NCI-H748 treated with DMSO at 0.1 percent for 48 hours (cell line): ENCODE measurements at regions not wholly inside any gene's neighbourhood (a gene's known extent, or its start where the extent isn't known, plus 50 kb on each side); places are given as distances from the start of the nearest gene placed in this dataset.
A peak's percentile ranks its signal among the peaks of the same experiment; 100 is the strongest.

Experiments
- DNase-seq: peaks from one replicate; lab custom pipeline; 2025; lab: John Stamatoyannopoulos, UW

DNA sequence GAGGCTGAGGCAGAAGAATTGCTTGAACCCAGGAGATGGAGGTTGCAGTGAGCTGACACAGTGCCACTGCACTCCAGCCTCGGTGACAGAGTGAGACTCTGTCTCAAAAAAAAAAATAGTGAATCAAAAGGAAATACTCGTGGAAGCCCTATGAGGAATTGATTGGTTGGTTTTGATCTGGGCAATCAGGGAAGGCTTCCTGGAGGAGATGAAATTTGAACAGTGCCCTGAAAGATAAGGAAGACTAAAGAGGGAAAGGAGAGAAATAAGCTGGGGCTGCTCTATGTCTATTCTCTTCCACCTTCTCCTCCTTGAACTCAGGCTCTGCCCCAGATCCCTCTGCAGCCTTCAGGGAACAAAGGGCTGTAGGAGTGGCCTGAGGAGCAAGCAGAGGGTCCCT lies 54.1 kb downstream of the IRF2BPL start:
- DNase-seq = no peak

DNA sequence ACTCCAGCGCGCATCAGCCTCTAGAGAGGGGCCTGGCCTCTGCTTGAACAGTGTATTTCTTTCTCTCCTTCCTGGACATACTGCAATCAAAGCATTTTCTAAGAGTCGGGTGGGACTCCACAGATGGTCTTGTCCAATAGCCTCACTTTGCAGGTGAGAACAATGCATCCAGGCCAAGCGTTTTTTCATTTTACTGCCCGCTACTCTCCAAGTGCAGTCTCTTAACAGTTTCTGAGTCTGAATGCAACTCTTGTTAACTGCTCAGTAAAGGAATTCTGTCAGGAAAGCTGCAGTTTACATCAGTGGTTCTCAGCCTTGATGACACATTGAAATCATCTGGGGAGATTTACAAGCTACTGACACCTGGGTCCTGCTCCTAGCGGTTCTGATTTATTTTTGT lies 57.0 kb downstream of the IRF2BPL start:
- DNase-seq = no peak

- peak; percentile 38 for DNase-seq
Observed at GRCh38 chr14:76968621-76969063, 59.9 kb downstream of the IRF2BPL start.

DNA sequence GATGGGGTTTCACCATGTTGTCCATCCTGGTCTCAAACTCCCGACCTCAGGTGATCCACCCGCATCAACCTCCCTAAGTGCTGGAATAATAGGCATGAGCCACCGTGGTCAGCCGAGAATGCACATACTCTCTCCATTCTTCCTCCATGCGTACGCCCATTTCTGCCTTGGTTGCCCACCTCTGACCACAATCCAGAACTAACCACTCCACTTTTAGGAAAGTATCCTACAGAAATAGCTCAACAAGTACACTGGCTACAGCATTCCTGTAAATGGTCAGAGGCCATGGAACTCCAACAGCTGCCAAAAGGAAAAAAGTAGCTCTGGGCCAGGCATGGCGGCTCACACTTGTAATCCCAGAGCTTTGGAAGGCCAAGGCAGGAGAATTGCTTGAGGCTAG lies 60.7 kb downstream of the IRF2BPL start:
- no peak for DNase-seq

DNA sequence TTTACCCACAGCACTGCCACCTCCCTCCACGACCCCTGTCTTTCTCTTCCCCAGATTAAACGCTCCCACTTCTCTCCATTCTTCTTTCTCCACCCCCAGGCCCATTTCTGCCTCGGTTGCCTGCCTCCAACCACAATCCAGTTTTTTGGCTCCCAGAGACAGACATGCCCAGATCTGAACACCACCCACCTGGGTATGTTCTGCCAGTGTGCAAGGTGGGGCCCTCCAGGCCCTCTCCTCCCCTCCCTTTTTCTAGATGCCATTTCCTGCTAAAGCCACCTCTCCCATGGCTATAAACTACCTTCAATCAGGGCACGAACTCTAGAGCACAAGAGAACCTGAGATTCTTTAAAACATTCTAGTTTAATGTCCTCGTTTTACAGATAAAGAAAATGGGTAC lies 63.3 kb downstream of the IRF2BPL start:
- no peak for DNase-seq

DNA sequence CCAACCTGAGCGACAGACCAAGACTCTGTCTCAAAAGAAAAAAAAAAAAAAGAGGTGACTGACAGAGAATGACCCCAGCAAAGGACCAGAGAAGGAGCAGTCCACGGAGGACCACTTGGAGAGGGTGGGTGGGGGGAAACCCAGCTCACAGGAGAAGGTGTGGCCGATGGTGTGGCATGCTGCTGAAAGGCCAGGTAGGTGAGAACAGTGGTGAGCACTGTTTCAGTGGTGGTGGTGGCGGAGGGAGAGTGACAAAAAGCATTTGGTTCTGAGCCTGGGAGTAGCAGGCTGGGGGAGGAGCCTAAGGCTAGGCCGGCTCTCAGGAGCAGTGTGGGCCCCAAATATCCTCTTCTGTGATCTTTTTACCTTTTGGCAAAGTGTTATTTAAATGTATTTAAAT lies 63.8 kb downstream of the IRF2BPL start:
- DNase-seq = no peak

GRCh38 chr14:76963372-76963771 lies 65.1 kb downstream of the IRF2BPL start:
- DNase-seq = no peak

GRCh38 chr14:76962303-76962660 lies 66.2 kb downstream of the IRF2BPL start:
- no peak for DNase-seq

DNA sequence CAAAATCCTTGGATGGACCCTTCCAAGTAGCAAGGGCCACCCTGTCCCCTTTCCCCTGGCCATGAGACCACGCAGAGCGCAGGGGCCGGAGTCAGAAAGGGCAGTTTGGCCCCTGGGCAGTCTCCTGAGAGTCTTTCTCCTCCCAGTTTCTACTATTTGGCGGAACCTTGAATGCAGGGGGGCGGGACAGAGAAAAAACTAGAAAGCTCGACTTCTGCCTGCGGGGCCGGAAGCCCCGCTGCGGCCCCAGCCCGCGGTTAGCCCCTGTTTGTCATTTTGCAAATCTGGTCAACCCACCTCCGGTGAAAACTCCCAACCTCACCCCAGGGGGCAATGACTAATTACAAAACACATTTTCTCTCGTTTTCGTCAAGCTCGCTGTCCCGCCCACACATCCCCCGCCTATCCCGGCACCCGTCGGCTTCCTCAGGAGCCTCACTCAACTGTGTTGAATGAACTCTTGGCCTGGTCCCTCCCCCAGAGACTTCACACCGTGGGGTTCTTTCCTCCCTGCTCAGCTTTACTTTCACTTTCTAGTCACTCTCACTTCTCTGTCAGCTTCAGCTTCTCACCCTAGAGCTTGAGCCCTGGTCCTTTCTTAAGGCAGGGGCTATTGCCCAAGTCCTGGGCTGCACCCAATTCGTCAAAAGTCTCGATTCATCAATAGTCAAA lies 66.7 kb downstream of the IRF2BPL start:
- DNase-seq = no peak

- no peak for DNase-seq
Observed at GRCh38 chr14:76958980-76959710, 69.4 kb downstream of the IRF2BPL start.

DNA sequence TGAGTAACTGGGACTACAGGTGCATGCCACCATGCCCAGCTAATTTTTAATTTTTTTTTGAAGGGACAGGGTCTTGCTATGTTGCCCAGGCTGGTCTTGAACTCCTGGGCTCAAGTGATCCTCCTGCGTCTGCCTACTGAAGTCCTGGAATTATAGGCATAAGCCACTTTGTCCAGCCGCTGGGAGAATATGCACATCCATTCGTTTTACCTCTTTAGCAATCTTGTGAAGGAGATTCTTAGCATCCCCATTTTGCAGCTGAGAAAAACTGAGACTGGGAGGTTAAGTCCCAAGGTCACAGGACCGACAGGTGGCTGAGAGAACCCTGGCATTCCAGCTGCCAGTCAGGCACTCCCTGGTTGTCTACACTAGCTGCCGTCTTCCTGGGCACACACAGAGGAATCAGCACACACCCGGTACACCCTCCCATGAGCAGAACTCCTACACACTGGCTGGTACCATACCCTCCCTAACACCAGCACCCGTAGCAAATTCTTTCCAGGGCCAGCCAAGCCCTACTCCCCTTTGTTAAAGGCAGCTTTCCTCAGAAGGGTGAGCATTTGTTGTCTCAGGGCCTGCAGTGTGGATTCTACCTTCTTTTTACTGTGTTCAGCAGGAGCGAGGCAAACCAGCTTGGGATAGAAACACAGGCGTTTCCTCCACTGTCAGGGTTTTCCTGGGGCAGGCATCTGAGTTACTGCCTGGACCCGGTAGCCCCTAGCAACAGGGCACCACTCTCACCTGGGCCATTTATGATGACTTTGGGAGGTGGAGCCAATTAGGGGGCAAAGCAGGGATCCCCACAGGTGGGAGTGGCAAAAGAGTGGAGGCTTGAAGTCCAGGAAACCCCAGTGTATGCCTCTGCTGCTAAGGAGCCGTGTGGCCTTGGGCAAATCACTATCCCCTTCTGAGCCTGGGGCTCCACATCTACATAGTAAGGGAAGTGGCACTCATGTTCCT lies 70.2 kb downstream of the IRF2BPL start:
- DNase-seq = no peak

DNA sequence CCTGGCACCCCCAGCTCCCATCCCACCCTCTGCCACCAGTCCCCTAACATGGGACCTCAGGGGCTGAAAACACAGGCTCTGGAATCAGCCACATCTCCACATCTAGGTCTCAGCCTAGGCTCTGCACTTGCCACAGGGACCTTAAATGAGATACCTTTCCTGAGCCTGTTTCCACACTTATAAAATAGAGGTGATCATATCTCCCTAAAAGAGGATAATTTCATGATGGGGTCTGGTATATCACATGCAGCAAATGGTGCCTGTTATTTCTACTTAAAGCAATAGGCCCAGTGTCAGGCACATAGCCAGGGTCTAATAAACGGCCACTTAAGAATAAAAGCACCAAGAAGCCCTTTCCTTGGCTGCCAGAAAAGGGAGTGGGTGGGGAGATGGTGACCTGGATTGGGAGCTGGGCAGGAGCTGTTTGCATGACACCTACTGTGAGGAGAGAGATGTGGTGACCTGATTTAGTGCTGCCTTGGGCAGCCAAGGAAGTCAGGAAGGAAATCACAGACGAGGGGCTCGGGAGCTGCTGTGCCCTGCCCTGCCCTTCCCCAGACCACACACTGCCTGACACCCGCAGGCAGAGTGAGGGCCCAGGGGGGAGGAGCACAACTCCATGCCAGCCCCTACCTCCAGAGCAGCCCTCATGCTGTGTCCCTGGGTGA lies 71.2 kb downstream of the IRF2BPL start:
- DNase-seq = no peak

DNA sequence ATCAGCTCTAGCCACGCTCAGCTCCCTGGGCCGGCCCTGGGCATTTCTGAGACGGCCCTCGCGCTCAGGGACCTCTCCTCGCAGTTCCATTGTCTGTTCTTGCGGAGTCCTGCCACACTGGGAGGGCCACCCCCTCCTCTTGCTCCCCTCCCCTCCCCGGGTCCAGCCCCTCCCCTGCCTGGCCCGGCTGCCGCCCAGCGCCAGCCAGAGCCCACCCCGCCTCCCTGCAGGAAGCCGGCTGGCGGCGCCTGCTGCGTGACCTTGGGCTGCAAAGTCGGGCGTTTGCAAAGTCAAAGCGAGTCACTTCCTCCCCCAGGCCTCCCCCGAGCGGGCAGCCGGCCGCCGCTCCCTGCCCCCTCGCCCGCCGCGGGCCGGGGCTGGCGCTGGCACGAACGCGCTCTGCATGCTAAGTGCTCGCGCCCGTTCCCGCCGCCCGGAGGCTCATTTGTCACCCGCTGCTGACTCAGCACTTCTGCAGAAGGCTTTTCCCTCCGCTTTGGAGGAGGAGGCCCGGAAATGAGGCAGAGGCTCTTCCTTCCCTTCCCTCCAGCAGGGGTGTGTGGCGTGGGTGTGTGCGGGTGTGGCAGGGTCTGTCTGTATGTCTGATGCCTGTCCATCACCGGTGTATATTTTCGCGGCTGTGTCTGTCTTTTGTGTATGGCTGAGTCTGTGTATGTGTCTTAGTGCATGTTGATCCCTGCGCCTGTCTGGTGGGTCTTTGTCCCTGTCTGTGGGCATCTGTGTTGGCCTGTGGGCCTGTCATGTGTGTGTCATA lies 72.0 kb downstream of the IRF2BPL start:
- peak; percentile 91 for DNase-seq

DNA sequence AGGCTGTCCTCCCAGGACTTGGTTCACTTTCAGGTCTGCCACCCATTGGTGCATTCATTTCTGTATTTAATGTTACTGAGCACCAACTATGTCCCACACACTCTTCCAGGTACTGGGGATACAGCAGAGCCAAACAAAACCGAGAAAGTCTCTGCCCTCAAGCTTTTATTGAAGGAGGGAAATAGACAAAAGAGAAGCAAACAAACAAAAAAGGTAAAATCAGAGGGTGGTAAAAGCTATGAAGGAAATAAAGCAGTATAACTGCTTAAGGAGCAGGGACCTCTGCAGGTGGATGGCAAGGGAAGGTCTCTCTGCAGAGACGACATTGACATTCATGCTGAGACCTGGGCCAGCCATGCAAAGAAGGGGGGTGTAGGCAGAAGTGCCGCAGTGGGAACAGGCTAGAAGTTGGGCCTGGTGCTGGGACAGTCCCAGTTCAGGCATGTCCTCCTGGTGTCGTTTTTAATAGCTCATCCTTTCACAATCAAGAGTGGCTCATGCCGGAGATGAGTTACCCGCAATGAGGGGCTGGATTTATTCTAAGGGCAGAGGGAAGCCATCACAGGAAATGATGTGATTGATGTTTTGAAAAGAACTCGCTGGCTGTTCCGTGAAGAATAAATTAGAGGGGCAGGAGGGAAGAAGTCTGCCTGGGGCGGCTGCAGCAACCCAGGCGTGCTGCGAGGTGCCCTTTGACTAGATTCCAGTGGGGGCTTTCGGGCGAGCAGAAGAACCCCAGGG lies 72.8 kb downstream of the IRF2BPL start:
- peak; percentile 74 for DNase-seq

DNA sequence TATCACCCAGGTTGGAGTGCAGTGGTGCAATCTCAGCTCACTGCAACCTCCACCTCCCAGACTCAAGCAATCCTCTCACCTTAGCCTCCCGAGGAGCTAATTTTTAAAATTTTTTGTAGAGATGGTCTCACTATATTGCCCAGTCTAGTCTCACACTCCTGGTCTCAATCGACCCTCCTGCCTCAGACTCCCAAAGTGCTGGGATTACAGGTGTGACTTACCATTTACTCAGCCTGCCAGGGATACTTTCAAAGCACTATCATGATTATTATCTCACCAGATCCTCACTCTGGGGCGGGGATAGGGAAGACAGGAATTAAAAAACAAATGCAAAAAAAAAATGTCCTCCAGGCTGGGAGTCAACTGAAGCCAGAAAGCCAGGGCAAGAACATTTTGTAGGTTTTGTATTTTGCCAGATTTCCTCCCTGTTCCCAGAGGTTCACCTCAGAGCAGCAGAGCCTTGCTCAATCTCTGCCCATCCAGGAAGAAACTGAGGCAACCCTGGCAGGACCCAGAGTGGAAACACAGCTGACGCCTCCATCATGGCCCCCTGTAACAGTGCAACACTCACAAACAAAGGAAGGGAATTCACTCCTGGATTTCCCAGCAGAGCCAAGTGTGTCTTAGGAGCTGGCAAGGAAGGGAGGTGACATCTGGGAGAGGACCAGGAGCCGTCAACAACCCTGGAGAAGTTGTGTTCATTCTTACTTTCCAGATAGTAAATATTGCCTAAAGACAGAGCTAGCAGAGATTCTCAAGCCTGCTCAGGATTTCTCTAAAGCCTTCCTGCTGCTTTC lies 73.9 kb downstream of the IRF2BPL start:
- no peak for DNase-seq

DNA sequence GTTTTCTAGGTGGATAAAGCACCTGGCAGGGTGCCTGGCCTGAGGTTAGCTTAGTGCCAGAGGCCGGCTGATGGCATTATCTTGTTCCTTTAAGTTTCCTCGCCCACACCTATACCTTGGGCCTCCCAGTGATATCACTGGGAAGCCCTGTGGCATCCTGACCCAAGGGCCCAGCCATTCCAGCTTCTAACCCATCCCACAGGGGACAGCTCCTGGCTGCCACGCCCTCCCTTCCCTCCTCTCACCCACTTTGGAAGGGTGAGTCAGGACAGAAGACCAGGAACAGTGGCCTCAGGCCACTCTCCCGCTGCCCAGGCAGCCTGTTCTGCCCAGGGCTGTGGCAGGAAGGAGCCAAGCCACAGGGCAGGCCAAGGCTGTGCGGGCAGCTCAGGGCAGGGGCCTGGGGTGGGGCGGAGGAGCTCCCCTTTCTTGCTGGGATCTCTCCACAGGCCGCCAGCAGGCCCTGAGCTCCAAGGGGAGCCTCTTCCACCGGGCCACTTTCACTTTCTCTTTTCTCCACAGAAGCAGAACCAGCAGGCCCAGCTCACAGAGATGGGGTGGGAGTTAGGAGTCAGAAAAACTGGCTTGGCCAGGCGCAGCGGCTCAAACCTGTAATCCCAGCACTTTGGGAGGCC lies 75.1 kb downstream of the IRF2BPL start:
- DNase-seq = no peak

DNA sequence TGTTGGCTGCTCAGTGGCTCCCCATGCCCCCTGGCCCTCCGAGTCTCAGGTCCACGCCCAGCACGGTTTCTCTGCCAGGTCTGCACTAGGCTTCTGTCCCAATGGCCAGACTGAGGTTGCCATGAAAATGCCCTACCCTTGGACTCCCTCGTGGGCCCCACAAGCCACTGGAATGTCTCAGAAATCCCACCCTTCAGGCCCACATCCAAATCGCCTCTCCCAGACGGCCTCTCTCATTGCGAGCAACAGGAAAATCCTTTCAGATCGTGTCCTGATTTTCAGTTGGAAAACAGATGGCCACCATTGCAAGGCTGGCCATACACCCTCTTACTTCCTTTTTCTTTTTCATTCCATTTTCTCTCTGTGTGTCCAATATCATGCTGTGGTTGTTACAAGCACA lies 77.3 kb downstream of the IRF2BPL start:
- no peak for DNase-seq

GRCh38 chr14:76950055-76951020 lies 78.2 kb downstream of the IRF2BPL start:
- no peak for DNase-seq
